ENCODE measurements at regions not wholly inside any gene's neighbourhood (a gene's known extent, or its start where the extent isn't known, plus 50 kb on each side); places are given as distances from the start of the nearest gene placed in this dataset.

GRCh38 chr3:10758304-10759037, 57.6 kb upstream of the SLC6A11 start:
- peak; percentile 36 to 68 (median 50) for TF ChIP-seq CTCF (IDR thresholded peaks at IDR 0.05)
- TF ChIP-seq POLR2A (IDR thresholded peaks at IDR 0.05) = no peak
